ENCODE measurements at regions not wholly inside any gene's neighbourhood (a gene's known extent, or its start where the extent isn't known, plus 50 kb on each side); places are given as distances from the start of the nearest gene placed in this dataset.
A peak's percentile ranks its signal among the peaks of the same experiment; 100 is the strongest.

- TF ChIP-seq HDAC1 (IDR thresholded peaks at IDR 0.05), result 0 out of 4 replicates have a peak, but pooled peaks of 1 of the 2 experiments have one; percentile 5
- TF ChIP-seq CREB3 (tag; conservative IDR thresholded peaks at IDR 0.05; ENCODE audit: low read depth), result peak; percentile 58; the same call in 1 of the 2 replicates
- TF ChIP-seq ZNF766 (CRISPR knock-in tag; conservative IDR thresholded peaks at IDR 0.05), result no peak
- no peak for TF ChIP-seq ATF6 (CRISPR knock-in tag; IDR thresholded peaks at IDR 0.05)
- no peak for TF ChIP-seq EWSR1 (IDR thresholded peaks at IDR 0.05; ENCODE audit: borderline replicate concordance, low read depth, partially characterized antibody)
- peak; percentile 65; the same call in 1 of the 2 replicates for TF ChIP-seq ZNF395 (CRISPR knock-in tag; IDR thresholded peaks at IDR 0.05)
- no peak for TF ChIP-seq ZKSCAN3 (CRISPR knock-in tag; IDR thresholded peaks at IDR 0.05)
- peak; percentile 42 for TF ChIP-seq SMAD4 (CRISPR knock-in tag; conservative IDR thresholded peaks at IDR 0.05)
- TF ChIP-seq ZBTB11 (CRISPR knock-in tag; IDR thresholded peaks at IDR 0.05), result peak in 1 of 3 experiments; percentile 39; a peak in 1 of 6 replicates
- TF ChIP-seq ESRRA (IDR thresholded peaks at IDR 0.05; ENCODE audit: borderline replicate concordance, low read depth), result no peak
- 0 out of 2 replicates have a peak, but pooled peaks have one; percentile 7 for TF ChIP-seq TEAD2 (tag; IDR thresholded peaks at IDR 0.05)
- no peak for TF ChIP-seq PRMT5 (CRISPR knock-in tag; IDR thresholded peaks at IDR 0.05)
- TF ChIP-seq ZBTB2 (IDR thresholded peaks at IDR 0.05), result no peak
- no peak for TF ChIP-seq ZBTB8A (IDR thresholded peaks at IDR 0.05; ENCODE audit: partially characterized antibody)
- TF ChIP-seq PHTF2 (CRISPR knock-in tag; IDR thresholded peaks at IDR 0.05), result no peak
- TF ChIP-seq ZNF324 (CRISPR knock-in tag; IDR thresholded peaks at IDR 0.05), result no peak
- TF ChIP-seq MAFK (IDR thresholded peaks at IDR 0.05; ENCODE audit: low read length), result no peak
- TF ChIP-seq SNAPC5 (CRISPR knock-in tag; IDR thresholded peaks at IDR 0.05), result no peak
Measured at GRCh38 chr2:38146275-38146906, 70.4 kb upstream of the CYP1B1 start (continued).

All from K562 (cell line).